Activated CD8-positive, alpha-beta T cell treated with anti-CD3 and anti-CD28 coated beads, Interleukin-2, amount 10 ng/mL, durations not matched to agents 7 days and 5 days (primary cell): ENCODE measurements at regions not wholly inside any gene's neighbourhood (a gene's known extent, or its start where the extent isn't known, plus 50 kb on each side); places are given as distances from the start of the nearest gene placed in this dataset.

Source experiments
- ATAC-seq: fragments of 150-1000 bp; cut with Tn5 transposase; one replicate; pipeline ENCODE4 v1.10.0; 2021; ENCODE audit warnings: moderate library complexity
- CTCF ChIA-PET: fragments of 350-600 bp; sonication (Branson Sonifier 250); formaldehyde crosslinking; loops from one replicate; lab custom pipeline; 2021; ENCODE audit warnings: antibody characterized with exemption; lab: Charles Lee
- POLR2A ChIA-PET: fragments of 350-600 bp; sonication (Branson Sonifier 250); formaldehyde crosslinking; loops from one replicate; lab custom pipeline; 2021; ENCODE audit warnings: antibody characterized with exemption; lab: Charles Lee
- DNase-seq: peaks from one replicate; pipeline ENCODE4 v3.0.0-alpha.2; 2020
- H3K27ac Mint-ChIP-seq: one replicate; pipeline ENCODE4 v1.8.0; 2021; ENCODE audit warnings: mild to moderate bottlenecking, mixed read lengths
- H3K27me3 Mint-ChIP-seq: one replicate; pipeline ENCODE4 v1.8.0; 2021; ENCODE audit warnings: low read depth, mixed read lengths
- H3K36me3 Mint-ChIP-seq: one replicate; pipeline ENCODE4 v1.8.0; 2021; ENCODE audit warnings: low read depth, mixed read lengths
- H3K4me1 Mint-ChIP-seq: one replicate; pipeline ENCODE4 v1.8.0; 2021; ENCODE audit warnings: low read depth, mixed read lengths
- H3K4me3 Mint-ChIP-seq: one replicate; pipeline ENCODE4 v1.8.0; 2021; ENCODE audit warnings: mild to moderate bottlenecking, mixed read lengths
- H3K9me3 Mint-ChIP-seq: one replicate; pipeline ENCODE4 v1.8.0; 2022; ENCODE audit warnings: mixed read lengths; ENCODE audit not compliant: insufficient read depth

DNA sequence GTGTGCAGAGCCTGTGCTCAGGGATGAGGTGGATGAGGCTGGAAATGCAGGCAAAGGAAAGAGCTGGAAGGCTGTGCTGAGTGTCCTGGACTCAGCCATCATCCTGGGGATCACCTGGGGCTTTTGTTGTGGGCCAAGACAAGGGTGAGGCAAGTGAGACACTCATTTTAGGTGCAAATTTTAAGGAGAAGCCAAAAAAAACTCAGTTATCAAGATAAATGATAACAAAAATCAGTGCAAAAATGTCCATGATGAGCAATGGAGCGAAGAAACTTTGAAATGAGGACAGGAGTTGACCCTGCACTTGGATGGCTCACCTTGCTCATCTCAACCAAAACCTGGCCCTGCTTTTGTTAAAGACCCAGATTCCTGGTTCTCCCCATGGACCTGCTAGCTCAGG lies 141.9 kb downstream of the MYCN start:
- H3K4me3 Mint-ChIP-seq = no peak overlapping the region
- H3K36me3 Mint-ChIP-seq = no peaks in the 10 kb centered on the region
- H3K27me3 Mint-ChIP-seq = no peaks in the 10 kb centered on the region
- ChIA-PET CTCF (no interaction called here), POLR2A (no interaction called here)
- no peaks in the 10 kb centered on the region for H3K9me3 Mint-ChIP-seq
- ATAC-seq = no peak
- no peak overlapping the region for H3K27ac Mint-ChIP-seq
- DNase-seq = no peak
- no peaks in the 10 kb centered on the region for H3K4me1 Mint-ChIP-seq

DNA sequence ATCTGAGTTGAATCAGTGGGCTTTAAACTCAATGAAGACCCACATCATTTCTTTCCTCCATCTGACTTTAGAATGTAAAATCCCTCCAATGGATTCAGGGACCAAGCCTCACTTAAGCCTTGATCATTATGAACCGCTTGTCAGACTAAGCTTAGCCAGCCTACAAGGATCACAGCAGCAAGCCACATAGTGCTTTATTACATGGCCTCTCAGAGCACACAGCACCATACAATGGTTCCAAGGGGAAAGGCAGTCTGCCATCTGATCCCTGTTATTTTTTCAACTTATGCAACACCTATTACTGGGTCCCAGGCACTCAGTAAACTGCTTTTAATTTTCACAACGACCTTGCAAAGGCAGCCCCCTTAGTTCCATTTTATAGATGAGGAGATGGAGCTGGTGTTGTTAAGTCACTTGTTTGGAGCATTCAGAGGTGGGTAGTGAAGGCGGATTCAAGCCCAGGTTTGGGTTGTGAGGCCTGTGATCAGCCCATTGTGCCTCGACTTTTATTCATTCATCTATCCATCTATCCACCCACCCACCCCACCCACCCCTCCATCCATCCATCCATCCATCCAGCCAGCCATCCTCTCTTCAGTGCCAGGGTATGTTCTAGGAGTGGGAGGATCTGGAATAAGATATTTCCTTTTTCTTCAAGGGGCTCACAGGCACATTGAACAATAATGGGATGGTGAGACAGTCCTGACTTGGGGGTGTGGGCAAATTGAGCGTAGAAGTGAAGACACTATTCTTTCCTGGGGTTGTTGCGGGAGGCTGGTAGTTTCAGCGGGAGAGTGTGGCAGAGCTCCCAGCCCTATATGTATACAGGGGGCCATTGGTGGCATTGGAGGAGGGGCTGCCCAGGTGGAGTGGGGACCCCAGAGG lies 141.2 kb downstream of the MYCN start:
- H3K9me3 Mint-ChIP-seq = no peaks in the 10 kb centered on the region
- no peak overlapping the region for H3K4me3 Mint-ChIP-seq
- no peak for DNase-seq
- no peak overlapping the region for H3K27ac Mint-ChIP-seq
- H3K4me1 Mint-ChIP-seq = no peaks in the 10 kb centered on the region
- no peaks in the 10 kb centered on the region for H3K27me3 Mint-ChIP-seq
- no peak for ATAC-seq
- CTCF ChIA-PET = no interaction called here
- no peaks in the 10 kb centered on the region for H3K36me3 Mint-ChIP-seq
- POLR2A ChIA-PET = no interaction called here

DNA sequence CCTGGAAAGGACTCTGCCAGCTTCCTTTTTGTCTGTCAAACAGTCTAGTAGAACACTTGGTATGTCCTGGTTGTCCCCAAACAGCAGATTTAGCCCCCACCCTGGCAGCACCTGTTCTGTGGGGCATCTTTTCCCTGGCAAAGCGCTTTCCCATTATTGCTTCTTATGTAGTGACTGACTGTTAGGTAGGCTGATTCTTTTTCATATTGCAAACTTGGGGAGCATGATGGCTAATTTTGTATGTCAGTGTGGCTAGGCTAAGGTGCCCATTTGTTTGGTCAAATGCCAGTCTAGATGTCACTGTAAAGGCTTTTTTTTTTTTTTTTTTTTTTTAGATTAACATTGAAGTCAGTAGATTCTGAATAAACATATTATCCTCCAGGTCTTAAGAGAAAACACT lies 140.2 kb downstream of the MYCN start:
- Mint-ChIP-seq H3K4me1 (no peaks in the 10 kb centered on the region), H3K36me3 (no peaks in the 10 kb centered on the region), H3K9me3 (no peaks in the 10 kb centered on the region), H3K4me3 (no peak overlapping the region), H3K27ac (no peak overlapping the region), H3K27me3 (no peaks in the 10 kb centered on the region)
- DNase-seq = no peak
- ATAC-seq = no peak
- CTCF ChIA-PET = no interaction called here
- POLR2A ChIA-PET = no interaction called here

DNA sequence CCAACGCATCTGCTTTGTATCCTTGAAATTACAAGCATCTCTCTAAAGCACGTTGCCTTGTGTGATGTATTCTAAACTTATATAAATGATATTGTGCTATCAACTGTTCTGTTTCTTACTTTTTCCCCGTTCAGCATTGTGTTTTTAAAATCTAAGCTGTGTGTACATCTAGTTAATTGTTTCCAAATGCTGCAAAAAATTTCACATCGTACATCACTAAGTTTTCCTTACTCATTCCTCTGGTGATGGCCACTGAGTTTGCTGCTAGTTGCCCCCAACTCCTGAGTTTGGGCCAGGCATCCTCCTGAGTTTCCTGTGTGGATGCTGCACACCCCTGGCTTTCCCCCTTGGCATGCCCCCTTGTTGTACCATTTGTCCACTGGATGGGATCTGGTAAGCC lies 139.7 kb downstream of the MYCN start:
- ChIA-PET POLR2A (no interaction called here), CTCF (no interaction called here)
- no peak overlapping the region for H3K27ac Mint-ChIP-seq
- H3K27me3 Mint-ChIP-seq = no peaks in the 10 kb centered on the region
- no peaks in the 10 kb centered on the region for H3K9me3 Mint-ChIP-seq
- no peak overlapping the region for H3K4me3 Mint-ChIP-seq
- no peak for ATAC-seq
- H3K4me1 Mint-ChIP-seq = no peaks in the 10 kb centered on the region
- DNase-seq = no peak
- H3K36me3 Mint-ChIP-seq = no peaks in the 10 kb centered on the region

DNA sequence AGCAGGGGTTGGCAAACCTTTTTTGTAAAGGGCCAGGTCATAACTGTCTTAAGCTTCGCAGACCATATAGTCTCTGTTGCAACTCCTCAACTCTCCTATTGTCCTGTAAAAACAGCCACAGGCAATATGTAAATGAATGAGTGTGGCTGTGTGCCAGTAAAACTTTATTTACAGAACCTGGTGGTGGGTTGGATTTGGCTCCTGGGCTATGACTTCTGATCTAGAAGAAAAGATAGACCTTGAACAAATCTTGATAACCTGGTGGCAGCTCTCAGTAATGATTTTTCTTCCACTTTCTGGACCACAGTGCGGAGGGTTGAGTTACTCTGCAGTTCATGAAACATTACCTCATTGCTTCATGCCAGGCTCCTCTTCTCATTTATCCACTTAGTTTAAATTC lies 139.3 kb downstream of the MYCN start:
- H3K9me3 Mint-ChIP-seq = no peaks in the 10 kb centered on the region
- H3K4me3 Mint-ChIP-seq = no peak overlapping the region
- ChIA-PET CTCF (no interaction called here), POLR2A (no interaction called here)
- H3K27ac Mint-ChIP-seq = no peak overlapping the region
- H3K27me3 Mint-ChIP-seq = no peaks in the 10 kb centered on the region
- H3K36me3 Mint-ChIP-seq = no peaks in the 10 kb centered on the region
- no peaks in the 10 kb centered on the region for H3K4me1 Mint-ChIP-seq
- DNase-seq (no peak), ATAC-seq (no peak)

DNA sequence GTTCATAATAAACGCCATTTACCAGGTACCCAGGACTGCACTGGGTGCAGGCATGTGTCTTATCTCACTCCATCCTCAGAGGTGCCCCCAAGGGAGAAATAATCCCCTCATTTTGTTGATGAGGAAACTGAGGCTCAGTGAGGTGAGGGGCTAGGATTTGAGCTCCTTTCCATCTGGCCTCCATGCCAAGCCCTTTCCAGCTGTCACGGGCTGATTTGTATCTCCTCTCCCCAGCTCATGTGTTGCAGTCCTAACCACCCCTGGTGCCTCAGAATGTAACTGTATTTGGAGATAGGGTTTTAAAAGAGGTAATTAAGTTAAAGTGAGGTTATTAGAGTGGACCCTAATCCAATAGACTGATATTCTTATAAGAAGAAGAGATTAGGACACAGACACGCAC lies 137.3 kb downstream of the MYCN start:
- H3K27ac Mint-ChIP-seq = no peak overlapping the region
- DNase-seq = no peak
- ATAC-seq = no peak
- POLR2A ChIA-PET = no interaction called here
- CTCF ChIA-PET = no interaction called here
- H3K4me3 Mint-ChIP-seq = no peak overlapping the region
- no peaks in the 10 kb centered on the region for H3K4me1 Mint-ChIP-seq
- H3K9me3 Mint-ChIP-seq = no peaks in the 10 kb centered on the region
- H3K36me3 Mint-ChIP-seq = no peaks in the 10 kb centered on the region
- no peaks in the 10 kb centered on the region for H3K27me3 Mint-ChIP-seq

DNA sequence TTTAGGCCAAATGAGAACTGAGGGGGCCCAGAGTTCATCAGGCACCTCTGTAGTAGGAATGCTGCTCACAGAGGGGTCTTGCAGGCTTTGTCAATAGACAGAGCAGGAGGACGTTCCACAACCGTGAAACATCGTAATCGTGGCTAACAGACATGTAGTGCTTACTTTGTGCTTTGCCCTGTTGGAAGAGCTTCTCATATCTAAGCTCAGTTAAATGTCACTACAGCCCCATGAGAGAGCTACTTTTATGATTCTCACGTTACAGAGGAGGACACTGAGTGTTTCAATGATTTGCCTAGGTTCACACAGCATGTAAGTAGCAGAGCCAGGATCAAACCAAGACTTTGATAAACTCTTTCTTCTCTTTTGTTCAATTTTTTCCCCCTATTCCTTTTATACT lies 136.6 kb downstream of the MYCN start:
- ATAC-seq = no peak
- H3K27ac Mint-ChIP-seq = no peak overlapping the region
- no peaks in the 10 kb centered on the region for H3K36me3 Mint-ChIP-seq
- DNase-seq = no peak
- ChIA-PET CTCF (no interaction called here), POLR2A (no interaction called here)
- no peaks in the 10 kb centered on the region for H3K4me1 Mint-ChIP-seq
- H3K9me3 Mint-ChIP-seq = no peaks in the 10 kb centered on the region
- H3K4me3 Mint-ChIP-seq = no peak overlapping the region
- no peaks in the 10 kb centered on the region for H3K27me3 Mint-ChIP-seq

DNA sequence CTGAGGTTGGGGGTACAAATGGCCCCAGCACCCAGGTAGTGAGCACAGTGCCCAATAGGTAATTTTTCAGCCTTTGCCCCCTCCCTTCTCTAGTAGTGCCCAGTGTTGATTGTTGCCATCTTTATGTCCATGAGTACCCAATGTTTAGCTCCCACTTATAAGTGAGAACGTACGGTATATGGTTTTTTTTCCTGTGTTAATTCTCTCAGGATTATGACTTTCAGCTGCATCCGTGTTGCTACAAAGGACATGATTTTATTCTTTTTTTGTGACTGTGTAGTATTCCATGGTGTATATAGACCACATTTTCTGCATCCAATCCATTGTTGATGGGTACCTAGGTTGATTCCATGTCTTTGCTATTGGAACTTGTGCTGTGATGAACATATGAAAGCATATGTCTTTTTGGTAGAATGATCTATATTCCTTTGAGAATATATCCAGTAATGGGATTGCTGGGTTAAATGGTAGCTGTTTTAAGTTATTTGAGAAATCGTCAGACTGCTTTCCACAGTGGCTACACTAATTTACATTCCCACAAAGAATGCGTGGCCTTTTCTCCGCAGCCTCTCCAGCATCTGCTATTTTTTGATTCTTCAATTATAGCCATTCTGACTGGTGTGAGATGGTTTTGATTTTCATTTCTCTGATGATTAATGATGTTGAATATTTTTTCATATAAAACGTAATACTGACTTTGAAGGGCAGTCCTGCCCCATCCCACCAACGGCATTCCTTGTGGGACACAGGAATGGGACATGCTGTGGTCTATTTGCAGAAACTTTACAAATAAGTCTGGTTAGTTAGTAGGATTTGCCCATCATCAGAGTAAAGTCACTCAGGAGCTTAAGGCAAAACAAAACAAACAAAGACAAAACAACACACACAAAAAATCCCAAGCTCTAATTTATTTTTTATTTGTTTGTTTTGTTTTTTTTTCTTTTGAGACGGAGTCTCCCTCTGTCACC lies 135.0 kb downstream of the MYCN start:
- Mint-ChIP-seq H3K36me3 (no peaks in the 10 kb centered on the region), H3K27ac (no peak overlapping the region), H3K4me3 (no peak overlapping the region), H3K27me3 (no peaks in the 10 kb centered on the region), H3K9me3 (no peaks in the 10 kb centered on the region), H3K4me1 (no peaks in the 10 kb centered on the region)
- ChIA-PET CTCF (no interaction called here), POLR2A (no interaction called here)
- ATAC-seq (no peak), DNase-seq (no peak)

DNA sequence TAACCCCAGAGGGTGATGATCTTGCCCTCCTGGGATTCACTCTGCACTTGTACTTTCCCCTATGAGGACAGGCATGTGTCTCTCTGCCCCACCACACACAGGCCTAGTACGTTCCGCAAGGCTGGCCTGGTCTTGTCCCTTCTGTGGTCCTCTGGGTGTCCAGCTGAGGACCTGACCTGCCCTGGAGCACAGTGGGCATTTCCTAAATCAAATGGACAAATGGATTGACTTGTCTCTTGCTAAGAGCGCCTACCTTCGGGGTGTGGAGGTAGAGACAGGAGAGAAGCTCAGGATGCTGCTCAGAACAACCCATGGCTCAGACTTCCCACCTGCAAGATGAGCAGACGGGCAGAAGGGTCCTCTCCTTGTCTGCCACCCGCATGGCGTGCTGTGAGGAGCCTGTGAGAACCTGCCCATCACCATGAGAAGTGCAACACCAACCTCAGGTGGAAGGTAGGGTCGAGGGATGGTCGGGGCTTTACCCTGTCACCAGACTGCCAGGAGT lies 133.6 kb downstream of the MYCN start:
- no peak overlapping the region for H3K27ac Mint-ChIP-seq
- ATAC-seq = no peak
- no peaks in the 10 kb centered on the region for H3K4me1 Mint-ChIP-seq
- no peaks in the 10 kb centered on the region for H3K36me3 Mint-ChIP-seq
- ChIA-PET POLR2A (no interaction called here), CTCF (no interaction called here)
- H3K9me3 Mint-ChIP-seq = no peaks in the 10 kb centered on the region
- H3K4me3 Mint-ChIP-seq = no peak overlapping the region
- DNase-seq = no peak
- no peaks in the 10 kb centered on the region for H3K27me3 Mint-ChIP-seq

DNA sequence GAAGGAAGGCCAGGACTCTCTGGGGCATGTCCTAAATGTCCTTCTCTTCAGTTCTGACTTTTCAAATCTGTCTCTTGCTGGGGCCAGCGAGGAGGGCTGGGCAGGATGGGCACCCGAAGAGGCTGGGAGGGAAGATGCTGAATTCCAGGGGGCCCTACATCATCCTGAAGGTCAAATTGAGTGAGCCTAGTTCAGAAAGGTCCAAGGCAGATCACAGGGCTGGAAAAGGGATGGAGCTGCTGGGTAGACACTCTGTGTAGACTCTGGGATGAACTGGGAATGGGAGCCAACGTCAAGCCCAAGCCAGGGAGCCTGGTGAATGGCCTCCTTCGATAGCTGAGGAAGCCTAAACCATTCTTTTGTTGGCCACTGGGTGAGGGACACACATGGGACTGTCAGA lies 133.1 kb downstream of the MYCN start:
- Mint-ChIP-seq H3K4me1 (no peaks in the 10 kb centered on the region), H3K27me3 (no peaks in the 10 kb centered on the region), H3K4me3 (no peak overlapping the region), H3K36me3 (no peaks in the 10 kb centered on the region), H3K9me3 (no peaks in the 10 kb centered on the region), H3K27ac (no peak overlapping the region)
- CTCF ChIA-PET = no interaction called here
- ATAC-seq (no peak), DNase-seq (no peak)
- POLR2A ChIA-PET = no interaction called here

DNA sequence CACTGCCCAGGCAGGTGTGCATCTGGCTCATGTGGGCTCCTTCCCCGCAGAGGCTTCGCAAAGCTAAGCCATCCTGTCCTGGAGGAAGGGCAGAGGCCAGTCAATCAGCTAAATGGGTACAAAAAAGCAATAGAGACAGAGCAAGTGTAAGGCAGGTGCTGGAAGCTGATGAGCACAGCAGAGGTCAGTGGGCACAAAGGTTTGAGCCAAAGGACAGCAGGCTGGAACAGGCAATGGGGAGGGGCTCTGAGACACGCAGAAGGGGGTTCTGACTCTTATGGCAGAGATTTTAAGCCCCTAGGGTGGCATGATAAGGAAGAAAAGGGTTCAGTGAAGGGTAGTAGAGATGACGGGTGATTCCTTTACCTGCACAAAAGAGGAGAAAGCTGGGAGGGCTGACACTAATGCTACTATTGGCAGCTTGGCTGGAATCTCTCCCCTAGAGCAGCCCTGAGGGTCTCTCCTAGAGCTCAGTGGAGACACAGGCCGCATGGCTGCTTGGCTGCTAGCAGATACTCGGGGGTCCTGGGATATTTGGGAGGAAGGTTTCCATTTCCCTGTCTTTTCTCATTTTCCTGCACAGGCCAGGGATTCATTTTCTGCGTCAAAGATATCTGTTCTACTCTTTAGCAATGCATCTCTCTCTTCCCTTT lies 132.4 kb downstream of the MYCN start:
- ATAC-seq (no peak), DNase-seq (no peak)
- ChIA-PET POLR2A (no interaction called here), CTCF (no interaction called here)
- no peaks in the 10 kb centered on the region for H3K4me1 Mint-ChIP-seq
- no peaks in the 10 kb centered on the region for H3K9me3 Mint-ChIP-seq
- H3K27ac Mint-ChIP-seq = no peak overlapping the region
- no peaks in the 10 kb centered on the region for H3K27me3 Mint-ChIP-seq
- no peak overlapping the region for H3K4me3 Mint-ChIP-seq
- no peaks in the 10 kb centered on the region for H3K36me3 Mint-ChIP-seq
